ENCODE measurements at regions not wholly inside any gene's neighbourhood (a gene's known extent, or its start where the extent isn't known, plus 50 kb on each side); places are given as distances from the start of the nearest gene placed in this dataset.

DNA sequence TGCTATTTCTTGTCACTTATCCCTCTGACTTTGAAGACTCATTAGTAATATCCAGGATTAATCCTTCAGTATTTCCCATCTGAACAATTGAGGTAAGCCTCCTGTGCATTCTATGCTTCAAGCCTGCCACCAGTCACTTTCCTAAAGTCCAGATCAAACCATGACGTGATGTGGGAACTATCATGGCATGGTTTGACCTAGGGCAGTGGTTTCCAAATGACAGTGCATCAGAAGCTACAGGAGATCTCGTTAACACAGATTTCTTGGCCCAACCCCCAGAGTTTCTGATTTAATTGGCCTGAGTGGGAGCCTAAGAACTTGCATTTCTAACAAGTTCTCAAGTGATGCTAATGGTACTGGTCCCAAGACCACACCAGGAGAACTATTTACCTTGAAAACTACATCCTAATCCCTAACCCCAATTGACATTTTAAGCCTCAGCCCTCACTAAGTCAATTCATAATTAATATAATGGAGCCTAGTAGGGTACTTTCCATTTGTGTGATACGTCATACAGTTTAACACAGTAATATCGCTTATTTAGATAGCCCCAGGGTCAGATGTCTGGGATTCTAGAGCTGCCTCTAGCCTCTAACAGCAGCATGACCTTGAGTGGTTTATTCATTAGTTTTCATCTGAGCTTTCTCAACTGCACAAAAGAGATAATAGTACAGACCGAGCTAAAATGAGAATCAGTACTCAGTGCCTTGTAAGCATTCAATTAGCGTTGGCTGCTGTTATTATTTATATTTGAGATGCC, 907.6 kb downstream of the TFAP2A start:
- no peaks in the 10 kb centered on the region for H3K4me1 ChIP-seq (ENCODE audit: control insufficient read depth, insufficient read depth, low read length, poor library complexity, severe bottlenecking)
- H3K27ac ChIP-seq (ENCODE audit: insufficient read depth, low read length, poor library complexity, severe bottlenecking): no peak overlapping the region
- no peak overlapping the region for H3K4me3 ChIP-seq (ENCODE audit: insufficient read depth, low read depth, low read length, poor library complexity, severe bottlenecking)
- no peaks in the 10 kb centered on the region for H3K36me3 ChIP-seq (ENCODE audit: control insufficient read depth, insufficient read depth, low read length)
- no peak for DNase-seq
- H3K27me3 ChIP-seq (replicated peaks; ENCODE audit: control insufficient read depth, insufficient read depth, low read length, poor library complexity, severe bottlenecking): no peaks in the 10 kb centered on the region
- no peaks in the 10 kb centered on the region for H3K9me3 ChIP-seq (ENCODE audit: control insufficient read depth, low read length)

DNA sequence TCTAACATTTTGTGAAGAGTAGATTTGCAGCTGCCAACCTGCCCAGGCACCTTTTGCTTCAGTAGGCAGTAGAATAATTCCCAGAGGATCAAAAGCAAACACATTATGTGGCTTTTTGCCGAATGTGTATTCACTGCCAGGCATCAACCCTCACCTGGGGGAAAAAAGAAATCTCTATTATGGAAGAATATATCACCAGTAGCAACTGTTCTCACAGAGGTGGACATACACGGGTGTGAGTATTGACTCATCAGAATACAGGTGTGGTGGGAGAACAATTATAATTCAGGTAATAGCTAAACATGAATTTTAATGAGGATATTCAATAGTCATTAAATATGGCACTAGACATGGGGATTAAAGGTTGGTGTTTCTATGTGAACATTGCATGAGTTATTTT, 910.7 kb downstream of the TFAP2A start:
- no peaks in the 10 kb centered on the region for H3K4me1 ChIP-seq (ENCODE audit: control insufficient read depth, insufficient read depth, low read length, poor library complexity, severe bottlenecking)
- H3K4me3 ChIP-seq (ENCODE audit: insufficient read depth, low read depth, low read length, poor library complexity, severe bottlenecking): no peak overlapping the region
- no peaks in the 10 kb centered on the region for H3K27me3 ChIP-seq (replicated peaks; ENCODE audit: control insufficient read depth, insufficient read depth, low read length, poor library complexity, severe bottlenecking)
- H3K36me3 ChIP-seq (ENCODE audit: control insufficient read depth, insufficient read depth, low read length): no peaks in the 10 kb centered on the region
- no peak for DNase-seq
- peaks cover 4% of the 10 kb centered on the region for H3K9me3 ChIP-seq (ENCODE audit: control insufficient read depth, low read length)
- H3K27ac ChIP-seq (ENCODE audit: insufficient read depth, low read length, poor library complexity, severe bottlenecking): no peak overlapping the region

DNA sequence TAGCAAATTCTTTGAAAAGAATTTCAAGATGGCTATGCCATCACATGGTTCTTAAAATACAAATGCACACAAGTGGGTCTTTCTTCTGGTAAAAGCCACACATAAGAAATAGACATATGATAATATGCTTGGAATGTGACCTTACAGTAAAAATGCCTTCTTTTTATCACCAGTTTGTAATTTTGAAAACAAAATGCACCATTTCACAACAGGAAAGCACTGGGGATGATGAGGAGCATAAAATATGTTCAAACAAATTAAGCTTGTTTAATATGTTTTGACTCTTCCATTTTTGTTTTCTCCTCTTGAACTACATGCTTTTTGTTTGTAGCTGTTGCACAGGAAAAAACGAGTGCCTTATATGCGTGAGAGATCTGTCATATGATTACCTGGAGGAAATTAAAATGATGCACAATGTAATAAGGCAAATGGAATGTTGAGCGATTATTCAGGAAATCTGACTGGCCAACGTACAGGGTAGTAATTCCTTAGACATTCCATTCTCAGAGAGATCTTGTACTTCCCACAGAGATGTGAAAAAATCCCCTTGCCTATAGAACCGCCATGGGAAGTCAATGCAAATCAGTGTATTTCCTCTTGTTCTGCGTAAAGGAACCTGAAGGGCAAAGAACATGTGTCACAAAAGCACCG, 911.6 kb downstream of the TFAP2A start:
- no peak for DNase-seq
- H3K27ac ChIP-seq (ENCODE audit: insufficient read depth, low read length, poor library complexity, severe bottlenecking): no peak overlapping the region

DNA sequence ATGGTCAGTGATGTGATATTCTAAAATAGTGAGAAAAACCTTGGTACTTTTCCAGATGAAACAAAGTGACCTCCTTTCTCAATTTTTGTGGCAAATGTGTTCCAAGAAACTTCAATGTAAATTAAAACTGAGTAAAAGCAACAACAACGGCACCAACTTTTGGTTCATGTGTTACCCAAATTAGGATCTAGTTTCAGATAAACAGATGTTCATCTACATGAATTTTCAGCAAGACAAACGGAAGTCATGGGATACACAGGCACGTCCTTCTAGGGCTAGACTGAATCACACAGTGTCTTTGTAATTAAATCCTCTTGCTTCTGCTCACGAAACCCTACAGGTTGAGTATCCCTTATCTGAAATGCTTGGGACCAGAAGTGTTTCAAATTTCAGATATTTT, 915.2 kb downstream of the TFAP2A start:
- Histone ChIP-seq H3K27me3 (replicated peaks; ENCODE audit: control insufficient read depth, insufficient read depth, low read length, poor library complexity, severe bottlenecking) (no peaks in the 10 kb centered on the region), H3K27ac (ENCODE audit: insufficient read depth, low read length, poor library complexity, severe bottlenecking) (no peak overlapping the region), H3K4me1 (ENCODE audit: control insufficient read depth, insufficient read depth, low read length, poor library complexity, severe bottlenecking) (no peaks in the 10 kb centered on the region), H3K36me3 (ENCODE audit: control insufficient read depth, insufficient read depth, low read length) (no peaks in the 10 kb centered on the region), H3K9me3 (ENCODE audit: control insufficient read depth, low read length) (peaks cover 4% of the 10 kb centered on the region), H3K4me3 (ENCODE audit: insufficient read depth, low read depth, low read length, poor library complexity, severe bottlenecking) (no peak overlapping the region)
- no peak for DNase-seq

More for the DNA sequence above, 911.6 kb downstream of the TFAP2A start:
- Histone ChIP-seq H3K4me3 (ENCODE audit: insufficient read depth, low read depth, low read length, poor library complexity, severe bottlenecking) (no peak overlapping the region), H3K36me3 (ENCODE audit: control insufficient read depth, insufficient read depth, low read length) (no peaks in the 10 kb centered on the region), H3K4me1 (ENCODE audit: control insufficient read depth, insufficient read depth, low read length, poor library complexity, severe bottlenecking) (no peaks in the 10 kb centered on the region), H3K27me3 (replicated peaks; ENCODE audit: control insufficient read depth, insufficient read depth, low read length, poor library complexity, severe bottlenecking) (no peaks in the 10 kb centered on the region), H3K9me3 (ENCODE audit: control insufficient read depth, low read length) (peaks cover 4% of the 10 kb centered on the region)

DNA sequence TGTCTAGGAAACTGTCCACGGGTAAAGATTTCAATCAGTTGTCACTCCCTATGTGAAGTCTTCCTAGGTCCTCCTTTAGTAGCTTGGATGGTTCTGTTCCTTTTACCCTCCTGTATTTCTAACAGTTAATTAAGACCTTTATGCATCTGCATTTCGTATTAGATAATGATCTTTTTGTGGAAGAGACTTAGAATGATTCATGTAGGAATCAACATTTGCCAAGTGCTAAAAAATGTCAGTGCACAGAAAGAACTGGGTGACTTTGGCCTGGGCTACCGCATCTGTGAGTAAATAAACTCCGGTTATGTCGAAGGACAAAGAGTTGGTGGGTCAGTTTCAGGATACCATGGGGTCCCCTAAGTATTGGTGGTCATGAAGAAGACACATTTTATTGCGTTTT, 918.0 kb downstream of the TFAP2A start:
- no peak for DNase-seq
- Histone ChIP-seq H3K27me3 (replicated peaks; ENCODE audit: control insufficient read depth, insufficient read depth, low read length, poor library complexity, severe bottlenecking) (no peaks in the 10 kb centered on the region), H3K4me3 (ENCODE audit: insufficient read depth, low read depth, low read length, poor library complexity, severe bottlenecking) (no peak overlapping the region), H3K4me1 (ENCODE audit: control insufficient read depth, insufficient read depth, low read length, poor library complexity, severe bottlenecking) (no peaks in the 10 kb centered on the region), H3K36me3 (ENCODE audit: control insufficient read depth, insufficient read depth, low read length) (no peaks in the 10 kb centered on the region), H3K27ac (ENCODE audit: insufficient read depth, low read length, poor library complexity, severe bottlenecking) (no peak overlapping the region), H3K9me3 (ENCODE audit: control insufficient read depth, low read length) (peaks cover 4% of the 10 kb centered on the region)

GRCh38 chr6:9494864-9495263, 920.0 kb downstream of the TFAP2A start:
- no peaks in the 10 kb centered on the region for H3K36me3 ChIP-seq (ENCODE audit: control insufficient read depth, insufficient read depth, low read length)
- H3K9me3 ChIP-seq (ENCODE audit: control insufficient read depth, low read length): no peaks in the 10 kb centered on the region
- no peak overlapping the region for H3K27ac ChIP-seq (ENCODE audit: insufficient read depth, low read length, poor library complexity, severe bottlenecking)
- H3K27me3 ChIP-seq (replicated peaks; ENCODE audit: control insufficient read depth, insufficient read depth, low read length, poor library complexity, severe bottlenecking): no peaks in the 10 kb centered on the region
- H3K4me1 ChIP-seq (ENCODE audit: control insufficient read depth, insufficient read depth, low read length, poor library complexity, severe bottlenecking): no peaks in the 10 kb centered on the region
- DNase-seq: no peak
- no peak overlapping the region for H3K4me3 ChIP-seq (ENCODE audit: insufficient read depth, low read depth, low read length, poor library complexity, severe bottlenecking)

- H3K9me3 ChIP-seq (ENCODE audit: control insufficient read depth, low read length): no peaks in the 10 kb centered on the region
- H3K4me3 ChIP-seq (ENCODE audit: insufficient read depth, low read depth, low read length, poor library complexity, severe bottlenecking): no peak overlapping the region
- no peaks in the 10 kb centered on the region for H3K4me1 ChIP-seq (ENCODE audit: control insufficient read depth, insufficient read depth, low read length, poor library complexity, severe bottlenecking)
- no peak overlapping the region for H3K27ac ChIP-seq (ENCODE audit: insufficient read depth, low read length, poor library complexity, severe bottlenecking)
- no peaks in the 10 kb centered on the region for H3K36me3 ChIP-seq (ENCODE audit: control insufficient read depth, insufficient read depth, low read length)
- DNase-seq: no peak
- H3K27me3 ChIP-seq (replicated peaks; ENCODE audit: control insufficient read depth, insufficient read depth, low read length, poor library complexity, severe bottlenecking): no peaks in the 10 kb centered on the region
Observed at GRCh38 chr6:9492790-9493189, 922.1 kb downstream of the TFAP2A start.

DNA sequence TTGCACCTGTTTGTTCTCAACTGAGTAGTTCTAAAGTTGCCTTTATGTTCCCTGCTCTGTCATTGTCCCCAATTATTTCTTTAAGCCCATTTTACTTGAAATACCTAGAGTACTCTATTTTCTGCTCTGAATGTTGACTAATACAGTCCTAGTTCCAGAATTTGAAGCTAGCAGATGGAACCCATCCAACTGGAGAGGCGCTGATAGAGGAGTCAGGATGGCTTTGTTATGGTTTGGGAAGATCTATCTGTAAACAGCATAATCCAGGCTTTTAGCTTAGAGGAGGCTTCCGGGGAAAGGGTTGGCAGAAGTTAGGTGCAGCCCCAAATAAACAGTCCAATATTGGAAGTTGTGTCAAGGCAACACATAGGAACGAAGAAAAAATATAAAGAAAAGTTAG, 927.7 kb downstream of the TFAP2A start:
- no peak for DNase-seq

DNA sequence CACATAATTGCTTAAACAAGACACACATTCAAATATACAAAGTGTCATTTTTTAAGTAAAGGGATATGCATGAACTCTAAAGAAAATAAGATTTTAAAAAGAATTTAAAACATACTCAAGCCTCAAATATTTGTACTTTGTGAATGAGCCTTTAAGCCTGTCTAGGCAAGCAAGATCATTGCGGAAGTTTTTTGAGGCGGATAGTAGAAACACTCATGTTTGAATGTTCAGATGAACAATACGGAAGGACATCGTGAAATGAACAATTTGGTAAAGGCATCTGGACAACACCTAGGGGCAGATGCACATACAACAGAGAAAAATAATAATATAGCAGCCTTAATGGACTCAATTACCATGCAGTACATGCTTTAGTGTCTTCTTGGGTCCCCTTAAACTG, 928.9 kb downstream of the TFAP2A start:
- DNase-seq: no peak
- Histone ChIP-seq H3K4me3 (ENCODE audit: insufficient read depth, low read depth, low read length, poor library complexity, severe bottlenecking) (no peak overlapping the region), H3K27me3 (replicated peaks; ENCODE audit: control insufficient read depth, insufficient read depth, low read length, poor library complexity, severe bottlenecking) (no peaks in the 10 kb centered on the region), H3K36me3 (ENCODE audit: control insufficient read depth, insufficient read depth, low read length) (no peaks in the 10 kb centered on the region), H3K9me3 (ENCODE audit: control insufficient read depth, low read length) (no peaks in the 10 kb centered on the region), H3K27ac (ENCODE audit: insufficient read depth, low read length, poor library complexity, severe bottlenecking) (no peak overlapping the region), H3K4me1 (ENCODE audit: control insufficient read depth, insufficient read depth, low read length, poor library complexity, severe bottlenecking) (no peaks in the 10 kb centered on the region)

More for the DNA sequence above, 927.7 kb downstream of the TFAP2A start:
- Histone ChIP-seq H3K4me1 (ENCODE audit: control insufficient read depth, insufficient read depth, low read length, poor library complexity, severe bottlenecking) (no peaks in the 10 kb centered on the region), H3K36me3 (ENCODE audit: control insufficient read depth, insufficient read depth, low read length) (no peaks in the 10 kb centered on the region), H3K9me3 (ENCODE audit: control insufficient read depth, low read length) (no peaks in the 10 kb centered on the region), H3K27me3 (replicated peaks; ENCODE audit: control insufficient read depth, insufficient read depth, low read length, poor library complexity, severe bottlenecking) (no peaks in the 10 kb centered on the region), H3K27ac (ENCODE audit: insufficient read depth, low read length, poor library complexity, severe bottlenecking) (no peak overlapping the region), H3K4me3 (ENCODE audit: insufficient read depth, low read depth, low read length, poor library complexity, severe bottlenecking) (no peak overlapping the region)

DNA sequence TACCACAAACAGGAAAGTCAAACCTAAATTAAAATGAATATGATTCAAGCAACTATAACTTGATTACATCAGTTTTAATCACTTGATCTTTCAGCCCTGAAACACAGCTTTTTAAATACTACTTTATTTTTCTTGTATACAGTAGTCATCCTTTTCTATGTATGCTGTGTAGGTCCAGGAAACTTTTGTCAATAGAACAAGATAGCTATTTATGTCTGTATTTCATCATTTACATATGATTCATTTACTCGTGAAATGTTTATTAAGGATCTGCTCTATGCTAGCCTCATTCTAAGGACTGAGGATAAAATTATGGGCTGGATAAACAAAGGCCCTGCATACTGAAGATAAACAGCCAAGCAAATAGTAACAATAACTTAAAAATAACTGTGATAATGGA, 930.2 kb downstream of the TFAP2A start:
- Histone ChIP-seq H3K4me1 (ENCODE audit: control insufficient read depth, insufficient read depth, low read length, poor library complexity, severe bottlenecking) (no peaks in the 10 kb centered on the region), H3K36me3 (ENCODE audit: control insufficient read depth, insufficient read depth, low read length) (no peaks in the 10 kb centered on the region), H3K27ac (ENCODE audit: insufficient read depth, low read length, poor library complexity, severe bottlenecking) (no peak overlapping the region), H3K27me3 (replicated peaks; ENCODE audit: control insufficient read depth, insufficient read depth, low read length, poor library complexity, severe bottlenecking) (no peaks in the 10 kb centered on the region), H3K9me3 (ENCODE audit: control insufficient read depth, low read length) (no peaks in the 10 kb centered on the region), H3K4me3 (ENCODE audit: insufficient read depth, low read depth, low read length, poor library complexity, severe bottlenecking) (no peak overlapping the region)
- DNase-seq: no peak
